ENCODE measurements at regions not wholly inside any gene's neighbourhood (a gene's known extent, or its start where the extent isn't known, plus 50 kb on each side); places are given as distances from the start of the nearest gene placed in this dataset.

- no peak overlapping the region for H3K27ac ChIP-seq (ENCODE audit: low read depth in 1 of 2, low read length in 2 of 2)
- no peaks in the 10 kb centered on the region for H3K79me2 ChIP-seq (ENCODE audit: insufficient read depth, low read length)
- H3K27me3 ChIP-seq (ENCODE audit: control insufficient read depth in 2 of 2, insufficient read depth in 2 of 2, low read length in 2 of 2) = no peaks in the 10 kb centered on the region
- 51% methylated on average over 5 of the region's 6 CpGs for WGBS (ENCODE audit: insufficient coverage)
- H3K36me3 ChIP-seq (replicated peaks in 1 of 2; ENCODE audit: control insufficient read depth in 1 of 2, insufficient read depth in 2 of 2, low read length in 2 of 2) = no peaks in the 10 kb centered on the region
- H3K9me3 ChIP-seq (replicated peaks in 1 of 2; ENCODE audit: control insufficient read depth in 1 of 2, insufficient read depth in 1 of 2, low read length in 2 of 2) = no peaks in the 10 kb centered on the region
- H3K4me1 Mint-ChIP-seq = no peaks in the 10 kb centered on the region
- peak; percentile 25 for TF ChIP-seq CTCF (IDR thresholded peaks at IDR 0.05)
- DNase-seq = no peak
- H3K27me3 Mint-ChIP-seq (ENCODE audit: low read depth in 3 of 3) = peaks cover 0 to 4% (median 0%) of the 10 kb centered on the region in 3 donors
- intact Hi-C loops (cut with micrococcal nuclease) = no loop called here
- H3K4me2 ChIP-seq (replicated peaks; ENCODE audit: extremely low read depth, low read length, poor library complexity, severe bottlenecking) = no peak overlapping the region
- H3K9ac ChIP-seq (ENCODE audit: insufficient read depth, low read length, poor library complexity, severe bottlenecking) = no peak overlapping the region
- no peaks in the 10 kb centered on the region for H3K36me3 Mint-ChIP-seq
- no peak overlapping the region for H3K4me3 ChIP-seq (replicated peaks in 1 of 3; ENCODE audit: low read depth in 2 of 3, low read length in 3 of 3)
- H4K20me1 ChIP-seq (ENCODE audit: insufficient read depth, low read length) = no peaks in the 10 kb centered on the region
- H2AFZ ChIP-seq (ENCODE audit: insufficient read depth, low read depth, low read length, poor library complexity, severe bottlenecking) = no peak overlapping the region
- H3K4me1 ChIP-seq (ENCODE audit: control insufficient read depth in 1 of 2, insufficient read depth in 2 of 2, low read length in 2 of 2) = no peaks in the 10 kb centered on the region
- peaks cover 0 to 2% (median 0%) of the 10 kb centered on the region in 7 donors for H3K9me3 Mint-ChIP-seq
- H3K27ac Mint-ChIP-seq = no peak overlapping the region
- no peak overlapping the region for H3K4me3 Mint-ChIP-seq
These were observed 177.6 kb upstream of the SMARCA2 start for GRCh38 chr9:1837453-1838084.

GRCh38 chr9:1839909-1840308, 175.2 kb upstream of the SMARCA2 start:
- Histone ChIP-seq H2AFZ (ENCODE audit: insufficient read depth, low read depth, low read length, poor library complexity, severe bottlenecking) (no peak overlapping the region), H3K36me3 (replicated peaks in 1 of 2; ENCODE audit: control insufficient read depth in 1 of 2, insufficient read depth in 2 of 2, low read length in 2 of 2) (no peaks in the 10 kb centered on the region), H3K4me2 (replicated peaks; ENCODE audit: extremely low read depth, low read length, poor library complexity, severe bottlenecking) (no peak overlapping the region), H3K4me1 (ENCODE audit: control insufficient read depth in 1 of 2, insufficient read depth in 2 of 2, low read length in 2 of 2) (no peaks in the 10 kb centered on the region), H3K9ac (ENCODE audit: insufficient read depth, low read length, poor library complexity, severe bottlenecking) (no peak overlapping the region), H3K27me3 (ENCODE audit: control insufficient read depth in 2 of 2, insufficient read depth in 2 of 2, low read length in 2 of 2) (no peaks in the 10 kb centered on the region), H3K79me2 (ENCODE audit: insufficient read depth, low read length) (no peaks in the 10 kb centered on the region), H3K27ac (ENCODE audit: low read depth in 1 of 2, low read length in 2 of 2) (no peak overlapping the region), H3K4me3 (replicated peaks in 1 of 3; ENCODE audit: low read depth in 2 of 3, low read length in 3 of 3) (no peak overlapping the region), H4K20me1 (ENCODE audit: insufficient read depth, low read length) (no peaks in the 10 kb centered on the region), H3K9me3 (replicated peaks in 1 of 2; ENCODE audit: control insufficient read depth in 1 of 2, insufficient read depth in 1 of 2, low read length in 2 of 2) (no peaks in the 10 kb centered on the region)
- Mint-ChIP-seq H3K27ac (no peak overlapping the region), H3K36me3 (no peaks in the 10 kb centered on the region), H3K27me3 (ENCODE audit: low read depth in 3 of 3) (peaks cover 0 to 3% (median 0%) of the 10 kb centered on the region in 3 donors), H3K4me1 (no peaks in the 10 kb centered on the region), H3K4me3 (no peak overlapping the region), H3K9me3 (no peaks in the 10 kb centered on the region)
- WGBS (ENCODE audit: insufficient coverage) = 100% methylated on average over 2 of the region's 6 CpGs
- no peak for DNase-seq
- intact Hi-C loops (cut with micrococcal nuclease) = no loop called here
- no peak for TF ChIP-seq CTCF (IDR thresholded peaks at IDR 0.05)

Measured in CD14-positive monocyte (primary cell).